ENCODE measurements at regions not wholly inside any gene's neighbourhood (a gene's known extent, or its start where the extent isn't known, plus 50 kb on each side); places are given as distances from the start of the nearest gene placed in this dataset.

DNA sequence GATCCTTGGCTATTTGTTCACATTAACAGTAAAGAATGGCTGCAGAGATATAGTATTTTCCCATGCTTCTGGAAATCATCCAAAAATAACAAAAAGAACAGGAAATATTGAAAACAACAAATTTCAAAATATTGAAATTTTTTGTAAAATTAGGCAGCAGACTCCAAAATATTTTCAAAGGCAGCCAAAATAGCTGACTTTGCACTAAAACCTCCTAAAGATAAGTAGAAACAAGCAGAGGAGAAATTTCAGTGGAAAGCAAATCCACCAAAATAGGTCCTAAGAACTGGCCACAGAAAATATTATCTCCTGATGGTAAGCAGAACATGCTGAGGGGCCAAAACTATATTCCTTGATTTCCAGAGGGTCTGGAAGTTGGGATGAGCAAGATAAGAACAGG is 456.3 kb upstream of the DMAC1 start:
- no peak overlapping the region for H3K9ac ChIP-seq

DNA sequence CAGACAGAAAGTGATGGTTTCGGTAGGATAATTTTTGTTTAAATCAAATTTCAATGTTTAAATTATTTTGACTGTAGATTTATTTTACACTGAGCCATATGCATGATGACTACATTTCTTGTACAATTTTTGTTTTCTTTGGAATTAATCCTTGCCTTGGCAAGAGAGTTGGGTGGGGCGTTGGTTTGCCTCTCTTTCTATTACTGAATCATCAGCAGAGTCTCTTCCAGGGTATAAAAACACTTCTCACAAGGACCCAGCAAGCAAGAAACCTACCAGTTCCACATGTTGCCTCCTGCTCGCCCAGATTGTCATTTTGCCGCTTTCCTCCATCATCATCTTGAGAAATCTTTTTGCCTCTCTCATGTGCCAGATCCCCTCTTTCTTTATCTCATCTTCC is 455.0 kb upstream of the DMAC1 start:
- H3K9ac ChIP-seq: no peak overlapping the region
- no peaks in the 10 kb centered on the region for H3K36me3 ChIP-seq (ENCODE audit: low read depth)
- no peaks in the 10 kb centered on the region for H3K79me2 ChIP-seq (ENCODE audit: insufficient read depth)
- TF ChIP-seq EZH2phosphoT487 (IDR thresholded peaks at IDR 0.05; ENCODE audit: insufficient read depth, low read depth): no peak
- TF ChIP-seq EZH2 (IDR thresholded peaks at IDR 0.05; ENCODE audit: insufficient read depth, poor library complexity, severe bottlenecking): no peak
- DNase-seq: peak; percentile 0
- no peaks in the 10 kb centered on the region for H3K9me3 ChIP-seq (ENCODE audit: low read depth)
- H3K9me2 ChIP-seq (ENCODE audit: insufficient read depth): no peaks in the 10 kb centered on the region
- in situ Hi-C loops (cut with MboI): no loop called here
- H3K4me1 ChIP-seq (ENCODE audit: insufficient read depth): no peaks in the 10 kb centered on the region
- no peaks in the 10 kb centered on the region for H3K27me3 ChIP-seq (replicated peaks; ENCODE audit: insufficient read depth)
- H3F3A ChIP-seq (ENCODE audit: insufficient read depth): no peaks in the 10 kb centered on the region
- no peak overlapping the region for H3K4me2 ChIP-seq (ENCODE audit: unreplicated experiment)
- H3K4me3 ChIP-seq: no peak overlapping the region
- 15 to 23% methylated on average over 4 of the region's 4 CpGs for WGBS, 2 experiments (ENCODE audit: low coverage in 1 of 2, low lambda C conversion rate in 2 of 2, missing lambda C conversion rate in 2 of 2)
- no peak overlapping the region for H3K27ac ChIP-seq
- no peaks in the 10 kb centered on the region for H4K20me1 ChIP-seq (ENCODE audit: insufficient read depth)
- H2AFZ ChIP-seq: no peak overlapping the region

More for the DNA sequence above, 456.3 kb upstream of the DMAC1 start:
- H3K4me1 ChIP-seq (ENCODE audit: insufficient read depth): no peaks in the 10 kb centered on the region
- no peaks in the 10 kb centered on the region for H3K79me2 ChIP-seq (ENCODE audit: insufficient read depth)
- no peak for DNase-seq
- no peak for TF ChIP-seq EZH2 (IDR thresholded peaks at IDR 0.05; ENCODE audit: insufficient read depth, poor library complexity, severe bottlenecking)
- H3K9me2 ChIP-seq (ENCODE audit: insufficient read depth): no peaks in the 10 kb centered on the region
- H3K27ac ChIP-seq: no peak overlapping the region
- no peak overlapping the region for H2AFZ ChIP-seq
- H3K4me2 ChIP-seq (ENCODE audit: unreplicated experiment): no peak overlapping the region
- no peaks in the 10 kb centered on the region for H3K36me3 ChIP-seq (ENCODE audit: low read depth)
- in situ Hi-C loops (cut with MboI): no loop called here
- H3K4me3 ChIP-seq: no peak overlapping the region
- no peaks in the 10 kb centered on the region for H3K9me3 ChIP-seq (ENCODE audit: low read depth)
- no peaks in the 10 kb centered on the region for H3F3A ChIP-seq (ENCODE audit: insufficient read depth)
- H3K27me3 ChIP-seq (replicated peaks; ENCODE audit: insufficient read depth): no peaks in the 10 kb centered on the region
- no peaks in the 10 kb centered on the region for H4K20me1 ChIP-seq (ENCODE audit: insufficient read depth)

DNA sequence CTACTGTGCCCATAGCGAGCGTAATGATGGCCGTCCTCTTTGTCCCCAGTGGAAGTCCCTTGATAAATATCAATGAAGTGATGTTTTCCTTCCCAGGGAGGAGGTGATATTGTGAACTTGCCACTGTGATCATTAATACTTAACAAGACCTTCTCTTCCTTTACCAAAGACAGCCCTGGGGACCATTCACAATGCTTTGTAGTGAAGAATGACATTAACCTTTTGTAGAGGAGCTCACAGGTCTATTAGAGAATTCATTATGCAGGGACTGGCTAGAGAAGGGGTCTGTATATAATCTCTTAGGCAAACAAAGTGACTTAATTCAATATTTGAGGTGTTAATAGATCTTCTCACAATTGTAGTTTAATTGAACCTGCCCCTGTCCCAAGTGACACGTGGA is 452.9 kb upstream of the DMAC1 start:
- DNase-seq: no peak
- Histone ChIP-seq H3K4me1 (ENCODE audit: insufficient read depth) (no peaks in the 10 kb centered on the region), H3K27ac (no peak overlapping the region), H3K36me3 (ENCODE audit: low read depth) (no peaks in the 10 kb centered on the region), H3K4me2 (ENCODE audit: unreplicated experiment) (no peak overlapping the region), H3K9ac (no peak overlapping the region), H3K9me3 (ENCODE audit: low read depth) (no peaks in the 10 kb centered on the region), H4K20me1 (ENCODE audit: insufficient read depth) (no peaks in the 10 kb centered on the region), H2AFZ (no peak overlapping the region), H3K4me3 (no peak overlapping the region), H3K79me2 (ENCODE audit: insufficient read depth) (no peaks in the 10 kb centered on the region), H3F3A (ENCODE audit: insufficient read depth) (no peaks in the 10 kb centered on the region), H3K27me3 (replicated peaks; ENCODE audit: insufficient read depth) (no peaks in the 10 kb centered on the region), H3K9me2 (ENCODE audit: insufficient read depth) (no peaks in the 10 kb centered on the region)
- WGBS, 2 experiments (ENCODE audit: low coverage in 1 of 2, low lambda C conversion rate in 2 of 2, missing lambda C conversion rate in 2 of 2): 29 to 30% methylated on average over 4 of the region's 4 CpGs
- TF ChIP-seq EZH2phosphoT487 (IDR thresholded peaks at IDR 0.05; ENCODE audit: insufficient read depth, low read depth) (no peak), EZH2 (IDR thresholded peaks at IDR 0.05; ENCODE audit: insufficient read depth, poor library complexity, severe bottlenecking) (no peak)
- in situ Hi-C loops (cut with MboI): no loop called here

DNA sequence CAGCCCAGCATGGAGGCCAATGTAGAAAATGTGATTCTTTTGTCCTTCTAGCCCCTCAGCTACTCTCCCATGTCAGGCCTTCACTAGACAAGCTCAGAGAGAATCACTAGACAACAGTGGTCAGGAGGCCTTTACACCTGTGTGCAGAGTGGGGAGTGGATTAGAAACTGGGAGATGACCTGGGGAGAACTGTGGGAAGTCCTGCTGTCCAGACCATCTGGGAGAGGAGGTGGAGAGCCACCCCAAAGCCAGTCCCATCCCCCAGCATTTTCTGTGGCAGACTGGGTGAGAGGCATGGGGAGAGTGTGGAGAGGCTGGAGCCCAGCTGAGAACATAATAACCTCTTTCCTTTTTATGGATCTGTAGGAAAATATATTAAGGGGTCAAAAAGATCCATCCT is 452.0 kb upstream of the DMAC1 start:
- H3F3A ChIP-seq (ENCODE audit: insufficient read depth): no peaks in the 10 kb centered on the region
- no peaks in the 10 kb centered on the region for H3K27me3 ChIP-seq (replicated peaks; ENCODE audit: insufficient read depth)
- no peak overlapping the region for H3K9ac ChIP-seq
- H3K79me2 ChIP-seq (ENCODE audit: insufficient read depth): no peaks in the 10 kb centered on the region
- no peak overlapping the region for H2AFZ ChIP-seq
- no peaks in the 10 kb centered on the region for H4K20me1 ChIP-seq (ENCODE audit: insufficient read depth)
- H3K4me2 ChIP-seq (ENCODE audit: unreplicated experiment): no peak overlapping the region
- no peaks in the 10 kb centered on the region for H3K9me3 ChIP-seq (ENCODE audit: low read depth)
- H3K4me1 ChIP-seq (ENCODE audit: insufficient read depth): no peaks in the 10 kb centered on the region
- no peak overlapping the region for H3K4me3 ChIP-seq
- in situ Hi-C loops (cut with MboI): no loop called here
- DNase-seq: no peak
- no peaks in the 10 kb centered on the region for H3K36me3 ChIP-seq (ENCODE audit: low read depth)
- H3K9me2 ChIP-seq (ENCODE audit: insufficient read depth): no peaks in the 10 kb centered on the region
- H3K27ac ChIP-seq: no peak overlapping the region
- no peak for TF ChIP-seq EZH2 (IDR thresholded peaks at IDR 0.05; ENCODE audit: insufficient read depth, poor library complexity, severe bottlenecking)
- TF ChIP-seq EZH2phosphoT487 (IDR thresholded peaks at IDR 0.05; ENCODE audit: insufficient read depth, low read depth): no peak

DNA sequence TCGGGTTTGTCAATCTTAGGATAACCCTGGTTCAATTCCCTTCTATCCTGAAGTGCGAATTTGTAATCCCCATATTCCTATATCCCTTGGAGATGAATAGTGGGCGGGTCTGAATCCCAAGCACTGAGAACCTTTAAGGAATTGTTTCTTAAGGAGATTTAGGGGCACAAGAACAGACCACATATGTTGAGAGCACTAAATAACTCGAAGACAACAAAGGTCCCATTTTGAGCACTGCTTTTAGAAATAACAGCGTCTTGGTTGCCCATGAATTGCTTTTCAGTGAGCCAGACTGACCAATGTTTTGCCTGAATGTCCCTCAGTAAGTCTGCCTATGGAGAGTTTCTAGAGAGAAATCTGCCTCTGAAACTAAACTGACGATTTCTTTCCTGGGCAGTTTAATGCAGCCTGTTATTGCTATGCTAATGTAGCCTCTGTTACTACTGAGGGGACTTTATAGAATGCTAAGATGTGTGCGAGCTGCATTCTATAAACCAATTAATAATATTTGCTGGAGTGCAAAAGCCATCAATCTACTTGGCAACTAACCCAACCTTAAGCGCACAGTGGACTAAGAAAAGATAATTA is 445.0 kb upstream of the DMAC1 start:
- 22 to 26% methylated on average over 8 of the region's 8 CpGs for WGBS, 2 experiments (ENCODE audit: low coverage in 1 of 2, low lambda C conversion rate in 2 of 2, missing lambda C conversion rate in 2 of 2)
- in situ Hi-C loops (cut with MboI): no loop called here

More for the DNA sequence above, 445.0 kb upstream of the DMAC1 start:
- H3K9me2 ChIP-seq (ENCODE audit: insufficient read depth): no peaks in the 10 kb centered on the region
- H3K27ac ChIP-seq: no peak overlapping the region
- no peaks in the 10 kb centered on the region for H3F3A ChIP-seq (ENCODE audit: insufficient read depth)
- H3K4me3 ChIP-seq: no peak overlapping the region
- H3K4me2 ChIP-seq (ENCODE audit: unreplicated experiment): no peak overlapping the region
- H3K4me1 ChIP-seq (ENCODE audit: insufficient read depth): no peaks in the 10 kb centered on the region
- no peaks in the 10 kb centered on the region for H3K79me2 ChIP-seq (ENCODE audit: insufficient read depth)
- no peak overlapping the region for H2AFZ ChIP-seq
- no peaks in the 10 kb centered on the region for H4K20me1 ChIP-seq (ENCODE audit: insufficient read depth)
- H3K27me3 ChIP-seq (replicated peaks; ENCODE audit: insufficient read depth): no peaks in the 10 kb centered on the region
- TF ChIP-seq EZH2phosphoT487 (IDR thresholded peaks at IDR 0.05; ENCODE audit: insufficient read depth, low read depth) (no peak), EZH2 (IDR thresholded peaks at IDR 0.05; ENCODE audit: insufficient read depth, poor library complexity, severe bottlenecking) (no peak)
- H3K36me3 ChIP-seq (ENCODE audit: low read depth): no peaks in the 10 kb centered on the region
- DNase-seq: no peak
- H3K9me3 ChIP-seq (ENCODE audit: low read depth): no peaks in the 10 kb centered on the region
- H3K9ac ChIP-seq: no peak overlapping the region
